SK-N-SH treated with all-trans-retinoic acid at 6 μM for 48 hours (cell line): ENCODE measurements at regions not wholly inside any gene's neighbourhood (a gene's known extent, or its start where the extent isn't known, plus 50 kb on each side); places are given as distances from the start of the nearest gene placed in this dataset.

ENCODE experiments used
- ARNTL ChIP-seq: fragments of 450-650 bp; formaldehyde crosslinking; IDR thresholded peaks from 2 replicates; pipeline ENCODE4 v1.5.0; 2020; ENCODE audit warnings: low read depth, mild to moderate bottlenecking, moderate library complexity, borderline replicate concordance
- CSDC2 ChIP-seq: fragments of 250-450 bp; sonication (Bioruptor Pico); IDR thresholded peaks from 2 replicates; pipeline ENCODE4 v1.5.0; 2020; ENCODE audit warnings: mild to moderate bottlenecking, moderate library complexity
- GLIS3 ChIP-seq: fragments of 250-450 bp; sonication (Bioruptor Pico); IDR thresholded peaks from 2 replicates; pipeline ENCODE4 v1.5.0; 2020; ENCODE audit warnings: mild to moderate bottlenecking, moderate library complexity
- PATZ1 ChIP-seq: fragments of 250-450 bp; sonication (Bioruptor Pico); IDR thresholded peaks from 2 replicates; pipeline ENCODE4 v1.8.0; 2020; ENCODE audit warnings: mild to moderate bottlenecking, moderate library complexity, borderline replicate concordance
- PPARA ChIP-seq: fragments of 250-450 bp; sonication (Bioruptor Pico); IDR thresholded peaks from 2 replicates; pipeline ENCODE4 v1.5.0; 2020; ENCODE audit warnings: mild to moderate bottlenecking, borderline replicate concordance
- RARB ChIP-seq: fragments of 250-450 bp; sonication (Bioruptor Pico); IDR thresholded peaks from 2 replicates; pipeline ENCODE4 v1.8.0; 2021; ENCODE audit warnings: mild to moderate bottlenecking, moderate library complexity
- TCF4 ChIP-seq: fragments of 250-450 bp; sonication (Bioruptor Pico); IDR thresholded peaks from 2 replicates; pipeline ENCODE4 v1.8.0; 2021; ENCODE audit warnings: mild to moderate bottlenecking, moderate library complexity, borderline replicate concordance
- ZC3H10 ChIP-seq: fragments of 250-450 bp; sonication (Bioruptor Pico); IDR thresholded peaks from 2 replicates; pipeline ENCODE4 v1.5.1; 2021; ENCODE audit warnings: mild to moderate bottlenecking, moderate library complexity
- ZFP30 ChIP-seq: fragments of 450-650 bp; formaldehyde crosslinking; IDR thresholded peaks from 2 replicates; pipeline ENCODE4 v1.5.0; 2022; ENCODE audit warnings: mild to moderate bottlenecking, moderate library complexity
- ZNF565 ChIP-seq: fragments of 450-650 bp; formaldehyde crosslinking; conservative IDR thresholded peaks from 2 replicates; pipeline ENCODE4 v1.5.0; 2020; ENCODE audit warnings: low read depth, mild to moderate bottlenecking, moderate library complexity
- ZNF8 ChIP-seq: fragments of 450-650 bp; formaldehyde crosslinking; IDR thresholded peaks from 2 replicates; pipeline ENCODE4 v1.5.0; 2020; ENCODE audit warnings: mild to moderate bottlenecking, moderate library complexity

DNA sequence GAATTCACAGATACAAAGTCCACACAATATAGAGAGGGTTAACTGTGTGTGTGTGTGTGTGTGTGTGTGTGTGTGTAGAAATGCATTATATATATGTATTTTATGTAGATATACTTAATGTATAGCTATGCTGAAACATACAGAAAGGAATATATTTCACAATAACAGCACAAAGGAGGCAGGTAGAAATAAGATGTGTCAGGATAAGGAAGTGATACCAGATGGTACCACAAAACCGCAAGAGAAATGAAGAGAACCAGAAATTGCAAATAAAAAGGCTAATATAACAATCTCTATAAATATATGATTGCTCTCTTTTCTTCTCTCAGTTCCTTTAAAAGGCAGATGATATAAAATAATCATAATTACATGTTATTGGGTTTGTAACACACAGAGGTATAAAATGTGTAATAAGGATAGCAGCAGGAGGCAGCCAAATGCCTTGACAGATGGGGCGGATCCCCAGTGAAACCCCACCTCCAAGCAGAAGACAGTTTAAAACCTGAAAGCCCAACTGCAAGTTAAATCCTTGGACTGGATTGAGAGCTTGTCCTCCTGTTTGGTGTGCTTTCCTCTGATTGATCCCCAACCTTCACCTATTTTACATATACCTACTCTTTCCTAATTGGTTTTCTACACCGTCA lies 365.4 kb upstream of the C16orf82 start:
- TF ChIP-seq GLIS3 (CRISPR knock-in tag): no peak
- no peak for TF ChIP-seq PATZ1 (CRISPR knock-in tag)
- TF ChIP-seq ZNF8: no peak
- TF ChIP-seq ARNTL (CRISPR knock-in tag): no peak
- no peak for TF ChIP-seq ZC3H10 (CRISPR knock-in tag)
- TF ChIP-seq ZFP30 (CRISPR knock-in tag): no peak
- no peak for TF ChIP-seq PPARA
- TF ChIP-seq TCF4 (CRISPR knock-in tag): no peak
- TF ChIP-seq CSDC2 (CRISPR knock-in tag): no peak
- TF ChIP-seq ZNF565: no peak
- TF ChIP-seq RARB (CRISPR knock-in tag): no peak
